ENCODE measurements at regions not wholly inside any gene's neighbourhood (a gene's known extent, or its start where the extent isn't known, plus 50 kb on each side); places are given as distances from the start of the nearest gene placed in this dataset.

DNA sequence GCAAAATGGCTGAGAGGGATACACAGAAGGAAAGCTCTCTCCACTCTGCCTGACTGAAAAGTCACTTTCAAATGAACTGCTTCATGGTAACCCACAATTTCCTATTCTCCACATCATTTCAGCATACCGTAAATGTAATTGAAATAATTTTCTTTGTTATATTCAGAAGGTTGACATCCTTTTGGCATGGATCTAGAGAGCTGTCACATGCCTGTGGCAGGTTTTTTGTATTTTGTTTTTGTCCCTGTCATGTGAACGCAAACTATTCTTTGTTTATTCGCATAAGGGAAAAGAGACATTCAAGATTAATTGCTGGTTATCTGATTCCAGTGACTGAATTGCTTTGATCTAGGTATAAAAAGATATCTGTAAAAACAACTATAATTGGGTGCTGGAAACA is 1808.1 kb downstream of the NCAM2 start:
- no peak for TF ChIP-seq CTCF (IDR thresholded peaks at IDR 0.05)
- TF ChIP-seq POLR2AphosphoS5 (IDR thresholded peaks at IDR 0.05) = no peak
- no peak for TF ChIP-seq POLR2A (IDR thresholded peaks at IDR 0.05)
- TF ChIP-seq EP300 (IDR thresholded peaks at IDR 0.05) = no peak

All from upper lobe of left lung (tissue), 4 donors.